ENCODE measurements at regions not wholly inside any gene's neighbourhood (a gene's known extent, or its start where the extent isn't known, plus 50 kb on each side); places are given as distances from the start of the nearest gene placed in this dataset.

DNA sequence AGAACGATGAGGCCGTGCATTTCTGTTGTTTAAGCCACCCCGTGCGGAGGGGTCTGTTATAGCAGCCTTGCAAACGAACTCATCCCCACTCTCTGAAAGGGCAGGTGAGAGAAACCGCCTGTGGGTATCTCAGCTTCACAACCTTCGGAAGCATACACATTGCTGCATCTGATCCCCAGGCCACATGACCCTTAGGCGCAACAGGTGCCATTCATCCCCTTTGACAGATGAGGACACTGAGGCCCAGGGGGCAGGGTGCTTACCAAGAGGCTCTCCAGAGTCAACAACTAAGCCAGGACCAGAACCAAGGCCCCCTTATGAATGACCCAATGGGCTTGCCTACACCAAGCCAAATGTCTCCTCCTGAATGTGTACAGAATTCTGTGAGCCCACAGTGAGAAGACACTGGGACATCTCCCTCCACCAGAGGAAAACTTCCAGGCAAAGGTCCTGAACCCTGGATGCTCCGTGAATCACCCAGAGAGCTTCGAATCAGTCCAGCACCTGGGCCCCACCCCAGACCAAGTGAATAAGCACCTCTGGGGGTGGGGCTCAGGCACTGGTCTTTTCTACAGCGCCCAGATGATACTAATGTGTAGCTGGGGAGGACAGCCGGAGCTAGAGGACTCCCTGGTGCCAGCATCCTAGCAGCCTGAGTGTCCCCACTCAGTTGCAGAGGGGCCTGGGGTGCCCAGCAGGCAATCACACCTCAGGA is 83.2 kb downstream of the BUD13 start:
- no peak overlapping the region for H2AFZ ChIP-seq (ENCODE audit: low read length)
- H3K36me3 ChIP-seq (ENCODE audit: control insufficient read depth, insufficient read depth, low read length): no peaks in the 10 kb centered on the region
- no peak overlapping the region for H3K9ac ChIP-seq (ENCODE audit: insufficient read depth, low read length)
- no peaks in the 10 kb centered on the region for H4K20me1 ChIP-seq (ENCODE audit: control insufficient read depth, extremely low read depth, insufficient read depth, low read length)
- no peak for TF ChIP-seq EZH2 (IDR thresholded peaks at IDR 0.05; ENCODE audit: low read length, missing control alignments)
- H3K79me2 ChIP-seq (ENCODE audit: control insufficient read depth, insufficient read depth, low read length): no peaks in the 10 kb centered on the region
- no peaks in the 10 kb centered on the region for H3K27me3 ChIP-seq (ENCODE audit: control insufficient read depth, insufficient read depth, low read length)
- DNase-seq (ENCODE audit: low read depth in 2 of 2): no peak
- no peaks in the 10 kb centered on the region for H3K9me3 ChIP-seq (ENCODE audit: control insufficient read depth, insufficient read depth, low read depth, low read length)
- no peak overlapping the region for H3K4me2 ChIP-seq (ENCODE audit: extremely low read depth, insufficient read depth, low read length)
- no peak overlapping the region for H3K4me3 ChIP-seq (replicated peaks in 1 of 4; ENCODE audit: control extremely low read depth in 1 of 4, insufficient read depth in 1 of 4, low read depth in 3 of 4, low read length in 4 of 4)
- no peaks in the 10 kb centered on the region for H3K4me1 ChIP-seq (ENCODE audit: control insufficient read depth, extremely low read depth, insufficient read depth, low read length)
- no peak overlapping the region for H3K27ac ChIP-seq (ENCODE audit: insufficient read depth, low read length)

DNA sequence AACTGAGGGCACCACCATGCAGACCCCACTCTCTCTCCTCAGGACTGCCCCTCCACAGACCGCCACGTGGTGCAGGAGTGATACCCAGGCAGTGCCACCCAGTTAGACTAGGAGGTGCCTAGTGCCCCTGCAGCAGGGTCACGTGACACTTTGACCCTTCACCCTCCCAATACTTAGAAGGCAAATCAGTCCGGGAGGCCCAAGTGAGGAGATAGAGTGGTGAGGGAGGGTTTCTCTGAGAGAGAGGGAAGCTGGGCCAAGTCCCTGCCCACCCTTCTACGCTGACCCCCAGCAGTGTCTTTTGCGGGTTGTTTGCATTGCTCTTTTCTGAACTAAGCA is 84.6 kb downstream of the BUD13 start:
- no peaks in the 10 kb centered on the region for H3K9me3 ChIP-seq (ENCODE audit: control insufficient read depth, insufficient read depth, low read depth, low read length)
- no peak for TF ChIP-seq EZH2 (IDR thresholded peaks at IDR 0.05; ENCODE audit: low read length, missing control alignments)
- TF ChIP-seq, protein P1, sequence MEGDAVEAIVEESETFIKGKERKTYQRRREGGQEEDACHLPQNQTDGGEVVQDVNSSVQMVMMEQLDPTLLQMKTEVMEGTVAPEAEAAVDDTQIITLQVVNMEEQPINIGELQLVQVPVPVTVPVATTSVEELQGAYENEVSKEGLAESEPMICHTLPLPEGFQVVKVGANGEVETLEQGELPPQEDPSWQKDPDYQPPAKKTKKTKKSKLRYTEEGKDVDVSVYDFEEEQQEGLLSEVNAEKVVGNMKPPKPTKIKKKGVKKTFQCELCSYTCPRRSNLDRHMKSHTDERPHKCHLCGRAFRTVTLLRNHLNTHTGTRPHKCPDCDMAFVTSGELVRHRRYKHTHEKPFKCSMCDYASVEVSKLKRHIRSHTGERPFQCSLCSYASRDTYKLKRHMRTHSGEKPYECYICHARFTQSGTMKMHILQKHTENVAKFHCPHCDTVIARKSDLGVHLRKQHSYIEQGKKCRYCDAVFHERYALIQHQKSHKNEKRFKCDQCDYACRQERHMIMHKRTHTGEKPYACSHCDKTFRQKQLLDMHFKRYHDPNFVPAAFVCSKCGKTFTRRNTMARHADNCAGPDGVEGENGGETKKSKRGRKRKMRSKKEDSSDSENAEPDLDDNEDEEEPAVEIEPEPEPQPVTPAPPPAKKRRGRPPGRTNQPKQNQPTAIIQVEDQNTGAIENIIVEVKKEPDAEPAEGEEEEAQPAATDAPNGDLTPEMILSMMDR (conservative IDR thresholded peaks at IDR 0.05 in 1 of 2, IDR thresholded peaks at IDR 0.05 in 1 of 2; ENCODE audit: low read depth in 1 of 2, low read length in 2 of 2): no peak
- H4K20me1 ChIP-seq (ENCODE audit: control insufficient read depth, extremely low read depth, insufficient read depth, low read length): no peaks in the 10 kb centered on the region
- no peak for DNase-seq (ENCODE audit: low read depth in 2 of 2)
- no peaks in the 10 kb centered on the region for H3K27me3 ChIP-seq (ENCODE audit: control insufficient read depth, insufficient read depth, low read length)
- H2AFZ ChIP-seq (ENCODE audit: low read length): no peak overlapping the region
- H3K27ac ChIP-seq (ENCODE audit: insufficient read depth, low read length): no peak overlapping the region
- H3K4me2 ChIP-seq (ENCODE audit: extremely low read depth, insufficient read depth, low read length): no peak overlapping the region
- no peaks in the 10 kb centered on the region for H3K79me2 ChIP-seq (ENCODE audit: control insufficient read depth, insufficient read depth, low read length)
- H3K36me3 ChIP-seq (ENCODE audit: control insufficient read depth, insufficient read depth, low read length): no peaks in the 10 kb centered on the region
- no peak overlapping the region for H3K9ac ChIP-seq (ENCODE audit: insufficient read depth, low read length)
- no peak overlapping the region for H3K4me3 ChIP-seq (replicated peaks in 1 of 4; ENCODE audit: control extremely low read depth in 1 of 4, insufficient read depth in 1 of 4, low read depth in 3 of 4, low read length in 4 of 4)
- no peaks in the 10 kb centered on the region for H3K4me1 ChIP-seq (ENCODE audit: control insufficient read depth, extremely low read depth, insufficient read depth, low read length)

DNA sequence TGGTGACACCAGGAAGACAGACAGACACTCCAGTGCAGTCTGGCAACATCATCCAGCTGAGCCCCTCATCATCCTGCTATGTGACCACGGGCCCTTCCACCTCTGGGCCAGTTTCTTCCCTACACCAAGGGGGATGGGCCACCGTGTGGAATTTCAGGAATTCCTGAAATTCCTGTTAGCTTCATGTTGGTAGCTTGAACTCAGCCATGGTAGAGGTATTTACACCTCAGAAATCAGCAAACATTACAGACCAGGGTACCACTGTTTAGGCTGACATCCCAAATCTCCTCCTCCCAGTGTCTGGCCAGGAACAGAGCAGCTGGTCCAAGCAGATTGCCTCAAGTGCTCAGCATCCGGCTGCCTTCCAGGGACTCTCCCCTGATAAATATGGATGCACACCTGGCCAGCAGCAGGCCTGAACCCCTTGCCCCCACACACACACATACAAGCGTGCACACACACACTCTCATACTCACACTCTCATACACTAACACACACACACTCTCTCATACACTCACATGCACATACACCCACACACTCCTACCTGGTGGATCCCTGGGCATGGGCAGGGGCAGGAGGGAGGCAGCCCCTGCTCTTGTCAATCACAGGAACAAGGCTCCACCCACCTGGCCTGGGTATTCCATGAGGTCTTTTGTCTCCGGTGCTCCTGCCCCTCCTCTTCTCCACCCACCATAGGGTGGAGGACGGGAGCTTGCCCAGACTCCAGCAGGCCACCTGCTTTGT is 85.2 kb downstream of the BUD13 start:
- TF ChIP-seq, protein P1 (conservative IDR thresholded peaks at IDR 0.05 in 1 of 2, IDR thresholded peaks at IDR 0.05 in 1 of 2; ENCODE audit: low read depth in 1 of 2, low read length in 2 of 2): no peak
- H2AFZ ChIP-seq (ENCODE audit: low read length): no peak overlapping the region

More for the DNA sequence above, 85.2 kb downstream of the BUD13 start:
- Histone ChIP-seq H4K20me1 (ENCODE audit: control insufficient read depth, extremely low read depth, insufficient read depth, low read length) (no peaks in the 10 kb centered on the region), H3K4me1 (ENCODE audit: control insufficient read depth, extremely low read depth, insufficient read depth, low read length) (no peaks in the 10 kb centered on the region), H3K4me3 (replicated peaks in 1 of 4; ENCODE audit: control extremely low read depth in 1 of 4, insufficient read depth in 1 of 4, low read depth in 3 of 4, low read length in 4 of 4) (no peak overlapping the region), H3K27me3 (ENCODE audit: control insufficient read depth, insufficient read depth, low read length) (no peaks in the 10 kb centered on the region), H3K4me2 (ENCODE audit: extremely low read depth, insufficient read depth, low read length) (no peak overlapping the region), H3K79me2 (ENCODE audit: control insufficient read depth, insufficient read depth, low read length) (no peaks in the 10 kb centered on the region), H3K27ac (ENCODE audit: insufficient read depth, low read length) (no peak overlapping the region), H3K9me3 (ENCODE audit: control insufficient read depth, insufficient read depth, low read depth, low read length) (no peaks in the 10 kb centered on the region), H3K36me3 (ENCODE audit: control insufficient read depth, insufficient read depth, low read length) (no peaks in the 10 kb centered on the region), H3K9ac (ENCODE audit: insufficient read depth, low read length) (no peak overlapping the region)
- DNase-seq (ENCODE audit: low read depth in 2 of 2): no peak
